GM19240 (cell line): ENCODE measurements at regions not wholly inside any gene's neighbourhood (a gene's known extent, or its start where the extent isn't known, plus 50 kb on each side); places are given as distances from the start of the nearest gene placed in this dataset.

Experiments used
- DNase-seq: peaks from one replicate; pipeline ENCODE4 v3.0.0; 2011; ENCODE audit warnings: low spot score; ENCODE audit not compliant: insufficient read length

GRCh38 chr3:194738254-194739093, 52.8 kb downstream of the FAM43A start:
- DNase-seq, result no peak

GRCh38 chr3:194739498-194740284, 54.0 kb downstream of the FAM43A start:
- DNase-seq, result no peak

GRCh38 chr3:194740859-194741491, 55.3 kb downstream of the FAM43A start:
- no peak for DNase-seq

GRCh38 chr3:194741916-194742315, 56.2 kb downstream of the FAM43A start:
- DNase-seq, result no peak

GRCh38 chr3:194744826-194745225, 59.1 kb downstream of the FAM43A start:
- DNase-seq, result no peak

GRCh38 chr3:194745422-194746184, 59.9 kb downstream of the FAM43A start:
- no peak for DNase-seq

- DNase-seq, result no peak
These were observed 62.5 kb downstream of the FAM43A start for GRCh38 chr3:194748225-194748624.

- no peak for DNase-seq
These were observed 64.2 kb downstream of the FAM43A start for GRCh38 chr3:194749631-194750490.

GRCh38 chr3:194750491-194750828, 64.8 kb downstream of the FAM43A start:
- DNase-seq, result no peak

GRCh38 chr3:194755671-194756459, 70.2 kb downstream of the FAM43A start:
- no peak for DNase-seq

- no peak for DNase-seq
These were observed 70.7 kb downstream of the FAM43A start for GRCh38 chr3:194756460-194756779.

GRCh38 chr3:194756791-194757325, 71.2 kb downstream of the FAM43A start:
- DNase-seq, result no peak

- no peak for DNase-seq
These were observed 72.0 kb downstream of the FAM43A start for GRCh38 chr3:194757647-194758061.

GRCh38 chr3:194758716-194759115, 73.0 kb downstream of the FAM43A start:
- no peak for DNase-seq

GRCh38 chr3:194760494-194761137, 74.9 kb downstream of the FAM43A start:
- no peak for DNase-seq

GRCh38 chr3:194761384-194761783, 75.7 kb downstream of the FAM43A start:
- DNase-seq, result no peak

- no peak for DNase-seq
These were observed 81.2 kb downstream of the FAM43A start for GRCh38 chr3:194766845-194767244.

GRCh38 chr3:194767446-194768207, 81.9 kb downstream of the FAM43A start:
- no peak for DNase-seq
